Activated T-helper 1 cell treated with anti-CD3 and anti-CD28 coated beads, Interleukin-2, amount 50 U/mL, for 16 hours (primary cell): ENCODE measurements at regions not wholly inside any gene's neighbourhood (a gene's known extent, or its start where the extent isn't known, plus 50 kb on each side); places are given as distances from the start of the nearest gene placed in this dataset.
"Not testable (repeated sequence)": the region's sequence is repeated elsewhere in the genome, so short reads cannot be mapped to it uniquely, and the experiment has no call there.

Source experiments
- DNase-seq, 2 donors: peaks; one replicate each; pipeline ENCODE4 v3.0.0-alpha.2; 2020; ENCODE audit warnings: low read depth in 1 of 2, low spot score in 1 of 2

DNA sequence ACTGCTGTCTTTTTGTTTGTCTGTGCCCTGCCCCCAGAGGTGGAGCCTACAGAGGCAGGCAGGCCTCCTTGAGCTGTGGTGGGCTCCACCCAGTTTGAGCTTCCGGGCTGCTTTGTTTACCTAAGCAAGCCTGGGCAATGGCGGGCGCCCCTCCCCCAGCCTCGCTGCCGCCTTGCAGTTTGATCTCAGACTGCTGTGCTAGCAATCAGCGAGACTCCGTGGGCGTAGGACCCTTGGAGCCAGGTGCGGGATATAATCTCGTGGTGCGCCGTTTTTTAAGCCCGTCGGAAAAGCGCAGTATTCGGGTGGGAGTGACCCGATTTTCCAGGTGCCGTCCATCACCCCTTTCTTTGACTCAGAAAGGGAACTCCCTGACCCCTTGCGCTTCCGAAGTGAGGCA lies 296.2 kb downstream of the TSN start:
- not testable (repeated sequence) for DNase-seq

DNA sequence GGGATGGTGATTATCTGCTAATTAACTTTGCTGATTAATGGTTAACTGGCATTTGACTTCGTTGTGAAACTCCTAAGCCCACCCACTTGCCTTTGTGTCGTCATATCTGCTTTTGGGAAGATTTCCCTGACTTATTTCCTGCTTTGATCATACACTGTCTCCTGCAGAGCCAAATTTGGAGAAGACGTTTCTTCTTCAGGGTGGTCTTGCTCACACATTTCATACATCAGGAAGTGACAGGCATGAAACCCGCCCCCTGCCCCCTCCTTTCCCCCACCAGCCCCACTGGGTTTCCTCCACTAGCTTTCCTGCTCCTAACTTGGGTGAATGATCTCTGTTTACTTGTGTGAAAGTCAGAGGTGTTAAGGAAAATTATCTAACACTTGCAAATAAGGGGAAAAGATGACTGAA lies 300.1 kb downstream of the TSN start:
- DNase-seq: no peak

DNA sequence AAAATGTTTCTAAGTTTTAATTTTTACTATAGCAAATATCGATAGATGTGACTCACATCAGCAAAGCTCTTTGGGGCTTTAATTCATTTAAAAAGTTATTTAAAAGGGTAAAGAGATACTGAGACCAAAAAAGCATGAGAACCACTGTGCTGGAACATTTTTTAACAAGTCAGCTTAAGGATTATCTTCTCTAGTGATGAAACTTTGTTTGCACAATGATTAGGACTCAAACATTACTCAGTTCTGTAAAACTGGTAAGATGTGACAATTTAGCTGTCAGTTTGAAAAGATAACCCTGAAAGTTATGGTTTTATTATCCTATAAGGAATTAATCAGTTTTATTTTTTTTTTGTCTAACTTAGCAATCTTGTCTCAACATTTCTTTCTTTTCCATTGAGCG lies 301.4 kb downstream of the TSN start:
- DNase-seq: no peak

DNA sequence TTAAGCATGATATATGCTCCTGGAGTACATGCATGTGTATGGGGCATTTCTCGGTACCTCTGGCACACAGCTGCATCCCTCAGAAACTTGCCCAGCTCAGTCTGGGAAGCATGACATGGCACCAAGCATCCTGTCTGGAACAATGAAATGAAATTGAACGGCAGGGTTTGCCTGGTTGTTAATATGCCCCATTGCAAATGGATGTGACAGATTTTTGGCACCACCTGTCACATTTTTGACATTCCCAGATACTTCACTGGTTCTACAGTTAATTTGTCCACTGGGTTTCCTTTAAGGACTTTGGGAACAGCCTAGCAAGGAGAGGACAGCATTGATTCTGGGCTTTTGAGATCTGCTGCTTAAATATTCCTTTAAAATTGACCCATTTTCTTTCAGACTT lies 305.8 kb downstream of the TSN start:
- DNase-seq: no peak

DNA sequence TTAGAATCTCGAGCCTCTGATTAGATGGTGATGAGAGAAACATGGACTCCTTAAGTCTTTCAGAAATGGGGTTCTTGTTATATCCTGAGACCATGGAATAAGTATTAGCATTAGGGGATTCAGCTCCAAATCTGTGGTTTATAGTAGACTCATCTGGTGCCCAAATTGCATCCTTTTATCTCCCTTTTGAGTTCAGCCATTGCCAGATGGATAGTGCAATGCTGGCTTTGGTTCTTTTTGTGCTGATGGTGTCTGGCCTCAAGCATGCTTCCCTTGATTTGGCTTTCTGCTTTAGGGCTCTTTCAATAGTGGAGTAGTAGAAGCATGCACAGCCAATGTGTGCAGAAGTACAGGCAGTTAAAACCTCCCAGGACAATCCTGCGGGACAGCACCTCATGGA lies 306.4 kb downstream of the TSN start:
- no peak for DNase-seq

DNA sequence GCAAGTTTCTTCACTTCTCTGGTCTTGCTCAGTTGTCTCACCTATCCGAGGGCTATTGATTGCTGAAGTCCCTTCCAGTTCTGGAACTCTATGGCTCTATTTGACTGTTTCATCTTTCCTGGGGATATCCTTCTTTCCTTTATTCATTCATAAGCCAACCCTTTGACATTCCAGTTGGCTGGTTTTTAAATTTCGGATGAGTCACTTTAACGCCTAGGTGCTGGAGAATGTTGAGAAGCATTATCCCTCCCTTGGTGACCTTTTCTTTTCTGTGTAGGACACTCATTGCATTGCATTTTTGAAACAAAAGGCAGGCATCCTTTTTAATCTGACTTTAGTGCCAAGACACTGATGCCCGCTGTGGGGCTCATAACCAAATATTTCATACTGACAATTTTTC lies 307.1 kb downstream of the TSN start:
- DNase-seq: no peak

DNA sequence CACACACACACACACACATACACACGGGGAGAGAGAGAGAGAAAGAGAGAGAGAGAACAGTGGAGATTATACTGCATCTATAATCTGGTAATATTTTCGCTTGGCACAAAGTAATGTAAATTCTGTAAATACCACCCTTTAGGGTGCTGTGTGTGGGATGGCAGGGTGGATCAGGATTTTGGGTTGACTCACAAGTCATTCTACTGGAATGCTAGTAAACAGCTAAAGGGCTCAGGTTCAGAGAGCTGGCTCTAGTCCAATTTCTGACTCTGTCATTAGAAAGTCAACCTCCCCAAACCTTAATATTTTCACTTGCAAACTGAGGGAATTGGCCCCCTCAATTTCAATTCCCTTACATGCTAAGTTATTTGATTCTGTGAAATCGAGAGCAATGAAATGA lies 308.3 kb downstream of the TSN start:
- DNase-seq: no peak

DNA sequence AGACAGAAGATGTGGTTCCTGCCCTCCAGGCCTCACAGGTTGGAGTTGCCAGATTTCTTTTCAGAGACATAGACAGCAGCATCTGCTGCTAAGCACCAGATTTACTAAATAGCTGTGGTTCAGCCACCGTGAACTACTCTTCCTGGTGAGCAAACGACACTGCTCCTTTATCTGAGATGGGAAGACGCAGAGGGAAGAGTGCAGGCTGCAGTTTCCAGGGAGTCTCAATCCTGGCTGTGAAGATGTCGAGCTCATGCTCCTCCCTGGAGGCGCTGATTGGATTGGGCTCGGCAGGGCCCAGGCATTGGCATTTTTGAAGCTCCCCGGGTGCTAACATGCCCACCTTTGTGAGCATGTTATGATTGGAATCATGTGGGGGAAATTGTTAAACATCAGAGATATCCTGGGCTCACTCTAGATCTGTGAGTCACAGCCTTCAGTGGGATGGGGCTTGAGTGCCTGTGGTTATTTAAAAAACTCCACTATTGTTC lies 314.8 kb downstream of the TSN start:
- no peak for DNase-seq

DNA sequence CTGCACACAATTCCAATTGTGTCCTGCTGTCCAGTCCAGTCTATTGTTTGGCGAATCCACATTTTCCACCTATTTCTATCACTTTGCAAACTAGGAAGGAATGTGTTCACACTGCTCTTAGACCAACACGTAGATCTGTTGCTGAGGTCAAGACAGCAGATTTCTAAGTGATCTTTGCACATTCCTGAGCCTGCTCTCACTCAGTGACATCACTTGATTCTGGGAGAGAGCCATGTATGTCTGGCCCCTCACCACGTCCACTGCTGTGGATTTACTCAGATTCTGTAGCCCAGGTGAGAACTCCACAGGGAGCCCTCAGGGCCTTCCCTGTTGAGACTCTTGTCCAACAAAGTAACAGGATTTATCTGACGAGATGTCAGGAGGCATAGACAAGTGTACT lies 317.2 kb downstream of the TSN start:
- no peak for DNase-seq

DNA sequence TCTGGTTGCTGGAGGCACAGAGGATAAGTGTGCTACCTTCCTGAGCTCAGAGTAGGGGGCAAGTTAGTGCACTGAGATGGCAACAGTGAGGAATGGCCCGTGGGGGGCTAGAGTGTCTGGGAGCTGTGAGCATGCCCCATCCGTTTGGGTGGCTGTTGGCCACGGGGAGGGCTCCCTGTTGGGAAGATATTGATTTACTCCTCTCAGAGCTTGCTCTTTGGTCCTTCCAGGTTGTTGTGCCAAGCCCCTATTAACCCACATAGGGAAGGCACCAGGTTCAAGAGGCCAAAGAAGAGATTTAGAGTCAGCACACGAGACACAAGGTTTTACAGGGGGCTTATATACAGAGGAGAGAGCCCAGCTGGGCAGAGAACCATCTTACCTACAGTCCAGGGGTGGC lies 318.8 kb downstream of the TSN start:
- DNase-seq: no peak

DNA sequence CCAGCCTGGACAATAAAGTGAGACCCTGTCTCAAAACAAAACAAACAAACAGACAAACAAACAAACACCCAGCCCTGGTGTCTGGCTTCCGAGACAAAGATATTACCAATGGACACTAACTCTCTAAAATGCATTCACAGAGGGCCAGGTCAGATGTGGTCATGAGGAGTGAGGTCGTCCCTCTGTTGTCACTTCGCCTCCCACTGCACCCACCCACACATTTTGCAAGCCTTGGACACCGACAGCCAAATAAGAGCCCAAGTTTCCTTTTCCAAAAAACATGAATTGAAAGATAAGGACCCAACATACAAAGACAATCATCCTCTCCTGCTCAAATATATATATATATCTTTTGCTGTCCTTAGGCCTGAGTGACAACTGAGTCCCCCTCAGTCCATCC lies 319.9 kb downstream of the TSN start:
- no peak for DNase-seq

DNA sequence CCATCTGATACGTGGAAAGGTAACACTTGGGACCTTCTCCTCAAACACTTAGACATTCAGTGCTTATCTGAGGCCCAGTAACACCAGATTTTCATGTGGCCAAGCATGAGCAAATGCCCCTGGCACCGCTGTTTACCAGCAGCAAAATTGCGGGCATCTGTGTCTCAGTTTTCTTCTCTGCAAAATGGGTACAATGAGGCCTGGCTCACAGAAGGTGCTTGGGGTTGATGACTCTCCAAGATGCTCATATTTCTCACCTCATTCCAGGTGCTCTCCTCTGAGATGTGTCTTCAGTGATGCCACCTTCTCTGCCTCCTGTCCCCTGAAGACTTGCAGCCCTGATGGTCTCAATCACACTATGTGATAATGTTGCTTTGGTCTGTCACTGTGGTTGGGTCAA lies 321.7 kb downstream of the TSN start:
- DNase-seq: no peak

DNA sequence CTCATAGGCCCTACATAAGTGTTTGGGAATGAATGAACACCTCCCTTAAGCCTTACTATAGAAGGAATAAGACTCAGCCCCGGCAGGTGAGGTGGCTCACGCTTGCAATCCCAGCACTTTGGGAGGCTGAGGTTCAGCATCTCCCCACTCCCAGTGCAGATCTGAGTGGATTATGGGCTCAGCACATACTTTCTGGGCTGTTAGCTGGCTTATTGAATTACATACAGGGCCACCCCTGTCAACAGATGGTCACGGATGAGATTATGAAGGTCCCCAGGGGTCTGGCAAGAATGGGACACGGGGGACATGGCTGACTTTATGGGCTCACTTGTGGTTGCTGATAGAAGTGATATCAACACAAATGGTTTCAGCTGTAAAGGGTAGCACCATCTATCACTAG lies 322.3 kb downstream of the TSN start:
- DNase-seq: no peak

DNA sequence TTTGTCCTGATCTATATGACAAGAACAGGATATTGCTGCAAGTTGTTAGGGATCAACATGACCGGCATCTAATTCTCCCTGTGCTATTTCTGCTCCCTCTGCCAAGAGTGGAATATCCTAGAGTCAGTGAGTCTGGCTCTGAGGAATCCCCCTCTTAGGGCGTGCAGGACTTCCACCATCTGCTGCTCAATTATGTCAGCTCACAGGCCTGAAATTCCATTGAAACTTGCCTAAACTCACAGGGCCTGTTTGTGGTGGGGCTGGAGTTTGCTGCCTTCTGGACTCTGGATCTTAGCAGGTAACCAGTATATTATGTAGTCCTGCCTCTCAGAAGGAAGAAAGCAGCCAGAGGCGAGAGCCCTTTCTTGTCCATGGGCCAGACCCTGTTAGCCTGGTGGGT lies 323.0 kb downstream of the TSN start:
- no peak for DNase-seq

DNA sequence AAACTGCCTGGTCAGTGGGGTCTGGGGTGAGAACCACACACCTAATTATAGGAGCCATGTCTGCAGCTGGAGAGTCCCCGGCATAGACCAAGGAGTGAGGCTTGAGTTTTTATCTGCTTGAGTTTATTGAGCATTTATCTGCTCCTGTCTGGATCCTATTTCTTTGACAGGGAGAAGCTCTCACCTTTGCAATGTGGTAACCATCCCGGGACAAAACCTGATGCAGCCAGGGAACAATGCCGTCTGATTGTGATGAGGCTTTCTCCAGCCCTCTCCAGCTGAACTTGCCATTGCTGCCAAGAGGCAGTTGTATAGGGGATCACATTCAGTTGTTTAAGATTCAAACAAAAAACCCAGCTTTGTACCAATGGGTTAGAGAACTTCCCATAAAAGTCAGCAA lies 324.4 kb downstream of the TSN start:
- no peak for DNase-seq

DNA sequence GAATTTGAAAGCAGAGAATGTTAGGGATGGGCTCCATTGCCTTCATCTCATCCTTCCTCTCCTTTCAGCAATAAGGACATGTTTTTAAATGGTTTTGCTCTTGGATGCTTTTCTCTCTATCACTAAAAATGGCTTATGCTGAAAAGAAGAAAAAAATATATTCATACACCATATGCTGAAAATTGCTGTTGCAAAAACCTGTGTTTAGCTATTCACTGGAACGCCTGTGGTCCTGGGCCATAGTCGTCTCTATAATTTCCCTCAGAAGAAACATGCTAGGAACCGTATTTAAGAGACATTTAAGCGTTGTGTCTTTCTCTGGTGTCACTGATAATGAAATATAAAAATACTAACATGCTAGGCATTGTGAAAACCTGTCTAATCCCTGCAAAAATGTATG lies 324.9 kb downstream of the TSN start:
- DNase-seq: no peak

DNA sequence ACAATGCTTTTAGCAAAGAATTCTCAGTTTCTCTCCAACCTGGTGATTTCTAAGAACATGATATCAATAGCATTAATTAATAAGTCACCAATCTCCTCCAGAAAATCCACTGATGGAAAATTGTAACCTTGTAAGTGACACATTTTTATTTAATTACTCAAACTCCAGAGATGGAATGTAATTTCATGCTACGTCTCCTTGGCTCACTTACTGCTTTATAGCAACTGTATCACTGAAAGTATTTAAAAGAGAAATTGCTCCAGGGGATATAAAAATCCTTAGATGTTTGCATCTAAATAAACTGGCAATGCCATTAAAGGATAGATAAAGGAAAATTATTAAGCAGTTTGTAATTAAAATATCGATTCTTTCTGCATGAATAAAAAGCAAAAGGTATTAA lies 325.4 kb downstream of the TSN start:
- DNase-seq: no peak

DNA sequence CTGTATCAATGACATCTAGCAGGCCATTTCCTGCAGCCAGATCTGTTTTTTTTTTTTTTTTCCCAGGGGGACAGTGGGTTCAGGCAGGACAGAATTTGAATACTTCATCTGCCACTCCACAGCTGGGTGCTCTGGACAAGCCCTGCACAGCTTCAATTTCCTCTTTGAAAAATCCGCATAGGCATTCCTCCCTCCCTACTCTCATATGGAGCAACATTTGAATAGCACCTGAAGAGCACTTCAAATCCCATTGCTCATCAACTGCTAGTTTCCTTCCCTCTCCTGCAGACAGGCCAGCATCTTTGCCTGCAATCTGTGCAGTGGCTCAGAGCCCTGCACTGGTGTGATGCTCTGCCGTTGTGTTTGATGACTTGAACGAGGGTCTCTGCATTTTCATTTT lies 326.3 kb downstream of the TSN start:
- no peak for DNase-seq

DNA sequence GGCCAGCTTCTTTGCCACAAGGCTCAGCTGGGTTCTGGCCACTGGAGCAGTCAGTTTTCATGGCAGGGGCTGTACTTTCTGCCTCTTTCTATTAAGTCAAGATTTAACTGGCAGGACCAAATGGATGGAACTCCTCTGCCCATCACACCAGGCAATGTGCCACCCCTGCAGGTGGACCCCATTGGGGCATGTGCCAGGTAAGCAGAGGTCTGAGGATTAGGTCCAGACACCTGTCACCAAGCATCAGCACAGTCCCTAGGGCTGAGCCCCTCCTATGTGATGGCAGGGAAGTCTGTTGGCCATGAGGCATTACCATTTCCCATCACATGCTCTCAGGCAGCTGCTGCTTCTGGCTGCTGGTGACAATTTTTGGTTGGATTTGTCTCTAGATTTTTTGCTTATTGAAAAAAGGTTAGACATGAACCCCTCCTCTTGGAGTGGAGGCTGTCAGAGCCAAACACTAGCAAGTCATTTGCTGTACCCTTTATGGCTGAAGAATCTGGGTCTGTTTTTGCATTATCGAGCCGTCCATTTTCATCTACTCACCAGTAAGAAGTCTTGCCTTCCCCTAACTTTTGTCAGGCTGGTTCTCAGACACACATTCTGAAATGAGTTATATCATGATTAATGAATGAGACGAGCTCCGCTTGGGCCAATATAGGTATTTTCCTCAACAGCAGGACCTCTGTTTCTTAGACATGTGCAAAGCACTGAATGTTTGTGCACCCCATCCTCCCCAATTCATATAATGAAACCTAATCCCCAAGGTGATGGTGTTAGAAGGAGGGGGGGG lies 328.0 kb downstream of the TSN start:
- DNase-seq: no peak

DNA sequence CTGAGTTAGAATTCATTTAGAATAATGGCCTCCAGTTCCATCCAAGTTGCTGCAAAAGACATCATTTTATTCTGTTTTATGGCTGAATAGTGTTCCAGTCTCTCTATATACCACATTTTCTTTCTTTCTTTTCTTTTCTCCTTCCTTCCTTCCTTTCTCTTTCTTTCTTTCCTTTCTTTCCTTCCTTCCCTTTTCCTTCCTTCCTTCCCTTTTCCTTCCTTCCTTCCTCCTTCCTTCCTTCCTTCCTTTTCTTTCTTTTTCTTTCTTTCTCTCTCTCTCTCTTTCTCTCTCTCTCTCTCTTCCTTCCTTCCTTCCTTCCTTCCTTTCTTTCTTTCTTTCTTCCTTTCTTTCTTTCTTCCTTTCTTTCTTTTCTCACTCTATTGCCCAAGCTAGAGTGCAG lies 330.2 kb downstream of the TSN start:
- DNase-seq: not testable (repeated sequence)

DNA sequence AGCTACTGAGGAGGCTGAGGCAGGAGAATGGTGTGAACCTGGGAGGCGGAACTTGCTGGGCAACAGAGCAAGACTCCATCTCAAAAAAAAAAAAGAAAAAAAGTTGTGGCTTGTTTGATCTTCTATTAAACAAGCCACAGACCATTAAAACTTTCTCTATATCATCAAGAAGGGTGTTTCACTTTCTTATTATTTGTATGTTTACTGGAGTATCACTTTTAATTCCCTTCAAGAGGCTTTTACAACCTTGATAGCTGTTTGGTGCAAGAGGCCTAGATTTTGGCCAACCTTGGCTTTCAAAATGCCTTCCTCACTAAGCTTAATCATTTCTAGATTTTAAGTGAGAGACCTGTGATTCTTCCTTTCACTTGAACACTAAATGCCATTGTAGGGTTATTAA lies 339.1 kb downstream of the TSN start:
- DNase-seq: no peak

DNA sequence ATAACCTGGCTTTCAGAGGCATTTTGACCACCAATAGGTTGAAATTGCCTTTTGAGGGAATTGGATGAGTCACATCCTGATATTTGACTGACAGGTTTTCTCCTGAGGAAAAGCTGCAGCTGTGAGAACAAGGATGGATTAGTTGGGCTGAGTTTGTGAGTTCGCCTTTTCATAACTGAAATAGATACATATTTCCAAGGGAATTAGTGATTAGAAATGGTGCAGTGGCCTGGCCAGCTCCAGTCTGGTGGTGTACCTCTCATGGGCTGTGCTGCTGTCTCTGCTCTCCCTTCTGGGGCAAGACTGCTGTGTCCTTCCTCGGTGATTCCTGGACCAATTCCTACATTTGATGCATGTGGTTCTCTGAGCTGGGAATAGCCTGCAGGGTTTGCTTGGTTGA lies 341.3 kb downstream of the TSN start:
- DNase-seq: no peak

DNA sequence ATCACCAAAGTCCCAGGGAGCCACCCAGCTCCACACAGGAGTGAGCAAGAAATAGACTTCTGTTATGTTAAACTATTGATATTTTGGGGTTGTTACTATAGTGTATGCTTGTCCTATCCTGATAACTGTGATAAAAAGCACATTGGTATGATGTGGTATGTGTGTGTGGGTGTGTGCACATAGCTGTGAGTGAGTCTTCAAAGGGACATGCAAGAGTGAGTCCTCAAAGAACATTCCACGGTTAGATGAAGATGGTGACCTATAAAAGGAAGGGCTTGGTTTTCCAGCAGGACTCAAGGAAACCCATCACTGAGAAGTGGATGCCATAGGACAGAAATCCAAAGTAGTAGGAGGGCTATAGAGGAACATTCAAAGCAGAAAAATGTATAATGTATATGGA lies 342.9 kb downstream of the TSN start:
- DNase-seq: no peak
